PC-3 (cell line): ENCODE measurements at regions not wholly inside any gene's neighbourhood (a gene's known extent, or its start where the extent isn't known, plus 50 kb on each side); places are given as distances from the start of the nearest gene placed in this dataset.

ENCODE experiments used
- ATAC-seq: fragments of 200-7000 bp; cut with Tn5 transposase; 2 replicates; pipeline ENCODE4 v1.9.1; 2020; ENCODE audit warnings: mild to moderate bottlenecking, moderate library complexity
- BruUV-seq: library from RNA; stranded (reverse); fragments of 400-500 nt; replicated peaks from 2 replicates; lab custom pipeline; 2021; lab: Mats Ljungman, UMichigan
- CTCF ChIA-PET: fragments of 300-600 bp; sonication (Branson Sonifier 250); formaldehyde crosslinking; loops from one replicate; lab custom pipeline; 2022; ENCODE audit warnings: antibody characterized with exemption; lab: Charles Lee
- POLR2A ChIA-PET: fragments of 300-600 bp; sonication (Branson Sonifier 250); formaldehyde crosslinking; loops from one replicate; lab custom pipeline; 2022; ENCODE audit warnings: antibody characterized with exemption; ENCODE audit not compliant: unreplicated experiment; lab: Charles Lee
- DNase-seq: peaks from one replicate; pipeline ENCODE4 v3.0.0-alpha.2; 2015
- H2AFZ ChIP-seq: fragments of 300-600 bp; sonication (generic); 2 replicates; pipeline ENCODE4 v1.6.0; 2016; ENCODE audit warnings: antibody characterized with exemption, low read length
- H3F3A ChIP-seq: fragments of 300-600 bp; sonication (generic); one replicate; pipeline ENCODE4 v1.6.0; 2017; ENCODE audit warnings: antibody characterized with exemption, low read length, control low read depth, mild to moderate bottlenecking; ENCODE audit not compliant: unreplicated experiment
- H3K27ac ChIP-seq: fragments of 300-600 bp; sonication (generic); 2 replicates; pipeline ENCODE4 v1.5.1; 2016; ENCODE audit warnings: mild to moderate bottlenecking, low read length
- H3K27me3 ChIP-seq: fragments of 300-600 bp; sonication (generic); 2 replicates; pipeline ENCODE4 v1.6.1; 2016; ENCODE audit warnings: low read length, mixed read lengths
- H3K36me3 ChIP-seq: fragments of 300-600 bp; sonication (generic); 2 replicates; pipeline ENCODE4 v1.6.1; 2016; ENCODE audit warnings: low read depth, mixed run types, low read length, mixed read lengths
- H3K4me1 ChIP-seq: fragments of 300-600 bp; sonication (generic); 2 replicates; pipeline ENCODE4 v1.5.1; 2016; ENCODE audit warnings: low read length; ENCODE audit not compliant: insufficient read depth
- H3K4me2 ChIP-seq: fragments of 300-600 bp; sonication (generic); 2 replicates; pipeline ENCODE4 v1.6.0; 2016; ENCODE audit warnings: low read length
- H3K4me3 ChIP-seq: fragments of 300-600 bp; sonication (generic); 2 replicates; pipeline ENCODE4 v1.5.1; 2016; ENCODE audit warnings: mild to moderate bottlenecking, low read length, mixed read lengths
- H3K79me2 ChIP-seq: fragments of 300-600 bp; sonication (generic); 2 replicates; pipeline ENCODE4 v1.6.1; 2017; ENCODE audit warnings: low read length, mixed read lengths
- H3K9ac ChIP-seq: fragments of 300-600 bp; sonication (generic); 2 replicates; pipeline ENCODE4 v1.6.0; 2016; ENCODE audit warnings: mild to moderate bottlenecking, low read length
- H3K9me2 ChIP-seq: fragments of 300-600 bp; sonication (generic); replicated peaks from 2 replicates; pipeline ENCODE4 v1.6.1; 2016; ENCODE audit warnings: mixed run types, low read length, mixed read lengths
- H3K9me3 ChIP-seq: fragments of 300-600 bp; sonication (generic); 2 replicates; pipeline ENCODE4 v1.6.1; 2016; ENCODE audit warnings: low read length, mixed read lengths
- H4K20me1 ChIP-seq: fragments of 300-600 bp; sonication (generic); 2 replicates; pipeline ENCODE4 v1.6.1; 2016; ENCODE audit warnings: low read length, mixed read lengths
- CTCF ChIP-seq: fragments of 300-600 bp; sonication (generic); conservative IDR thresholded peaks from 2 replicates; pipeline ENCODE4 v1.5.1; 2017; ENCODE audit warnings: antibody characterized with exemption, low read depth, mild to moderate bottlenecking, low read length
- EZH2 ChIP-seq: fragments of 300-600 bp; sonication (generic); IDR thresholded peaks from one replicate; pipeline ENCODE4 v1.6.1; 2017; ENCODE audit warnings: antibody characterized with exemption, mild to moderate bottlenecking, low read length; ENCODE audit not compliant: unreplicated experiment
- EZH2phosphoT487 ChIP-seq: fragments of 300-600 bp; sonication (generic); IDR thresholded peaks from 2 replicates; pipeline ENCODE4 v1.6.1; 2018; ENCODE audit warnings: mild to moderate bottlenecking, antibody characterized with exemption, low read length, borderline replicate concordance
- intact Hi-C: fragments of 100-400 bp; cut with micrococcal nuclease; formaldehyde crosslinking; loops from 2 replicates; pipeline ENCODE4 v1.9.0; 2023

GRCh38 chr10:69734797-69735468 lies 66.8 kb upstream of the COL13A1 start:
- Histone ChIP-seq H4K20me1 (no peaks in the 10 kb centered on the region), H3K4me1 (peaks cover 16% of the 10 kb centered on the region), H3K9me3 (no peaks in the 10 kb centered on the region), H2AFZ (no peak overlapping the region), H3F3A (no peaks in the 10 kb centered on the region), H3K27me3 (no peaks in the 10 kb centered on the region), H3K9me2 (no peaks in the 10 kb centered on the region), H3K9ac (no peak overlapping the region), H3K36me3 (no peaks in the 10 kb centered on the region), H3K79me2 (no peaks in the 10 kb centered on the region), H3K27ac (no peak overlapping the region), H3K4me2 (no peak overlapping the region), H3K4me3 (no peak overlapping the region)
- intact Hi-C loops: no loop called here
- no peak for TF ChIP-seq EZH2
- no peak for TF ChIP-seq CTCF
- no peak for TF ChIP-seq EZH2phosphoT487
- ChIA-PET POLR2A (no interaction called here), CTCF (no interaction called here)
- no TSS peak for BruUV-seq
- DNase-seq (no peak), ATAC-seq (no peak)

- BruUV-seq: no TSS peak
- DNase-seq (no peak), ATAC-seq (no peak)
- no peak overlapping the region for H3K27ac ChIP-seq
- POLR2A ChIA-PET: interaction anchor here (0.6 kb wide), 1 partner anchor 12 kb away, joined by 9 read pairs; no protein-coding TSS in a partner anchor
- no peak overlapping the region for H3K4me3 ChIP-seq
- no peaks in the 10 kb centered on the region for H3F3A ChIP-seq
- no peaks in the 10 kb centered on the region for H3K79me2 ChIP-seq
- H3K9me2 ChIP-seq: no peaks in the 10 kb centered on the region
- H3K4me2 ChIP-seq: no peak overlapping the region
- 0 out of 2 replicates have a peak, but pooled peaks cover 7% of the 10 kb centered on the region for H3K4me1 ChIP-seq
- no peaks in the 10 kb centered on the region for H4K20me1 ChIP-seq
- H3K27me3 ChIP-seq: no peaks in the 10 kb centered on the region
- H2AFZ ChIP-seq: no peak overlapping the region
- intact Hi-C loops: no loop called here
- H3K9ac ChIP-seq: no peak overlapping the region
- TF ChIP-seq CTCF (no peak), EZH2 (no peak), EZH2phosphoT487 (no peak)
- no peaks in the 10 kb centered on the region for H3K36me3 ChIP-seq
- CTCF ChIA-PET: interaction anchor here (0.6 kb wide), 1 partner anchor 636 kb away, joined by 8 read pairs; no protein-coding TSS in a partner anchor
- no peaks in the 10 kb centered on the region for H3K9me3 ChIP-seq
Measured at GRCh38 chr10:69736886-69737641, 64.6 kb upstream of the COL13A1 start.
